ENCODE measurements at regions not wholly inside any gene's neighbourhood (a gene's known extent, or its start where the extent isn't known, plus 50 kb on each side); places are given as distances from the start of the nearest gene placed in this dataset.

- Histone ChIP-seq H3K4me1 (ENCODE audit: control insufficient read depth, insufficient read depth, low read length) (peaks cover 2% of the 10 kb centered on the region; the same call in 1 of the 2 replicates), H2AFZ (replicated peaks; ENCODE audit: low read length, poor library complexity) (no peak overlapping the region), H2BK20ac (ENCODE audit: low read depth, low read length) (no peak overlapping the region), H3K4ac (ENCODE audit: low read depth, low read length) (no peak overlapping the region), H3K18ac (ENCODE audit: low read depth, low read length) (no peak overlapping the region), H3K79me1 (ENCODE audit: low read depth in 1 of 2, low read length in 2 of 2) (no peaks in the 10 kb centered on the region), H3K4me2 (ENCODE audit: low read depth, low read length) (no peak overlapping the region), H3K23ac (ENCODE audit: low read depth, low read length) (no peak overlapping the region), H3K9me3 (ENCODE audit: control insufficient read depth, insufficient read depth, low read length) (no peaks in the 10 kb centered on the region), H2BK15ac (ENCODE audit: low read depth, low read length) (no peak overlapping the region), H2BK5ac (ENCODE audit: low read depth, low read length, poor library complexity, severe bottlenecking) (no peak overlapping the region), H2AK9ac (replicated peaks; ENCODE audit: low read depth, low read length, poor library complexity) (no peak overlapping the region), H4K91ac (ENCODE audit: insufficient read depth, low read depth, low read length) (no peak overlapping the region), H3K27me3 (ENCODE audit: control insufficient read depth, insufficient read depth, low read length) (no peaks in the 10 kb centered on the region), H3K14ac (replicated peaks; ENCODE audit: low read depth, low read length) (no peak overlapping the region), H4K20me1 (ENCODE audit: insufficient read depth, low read length) (no peaks in the 10 kb centered on the region), H2BK120ac (ENCODE audit: low read depth, low read length) (no peak overlapping the region), H3K9ac (ENCODE audit: low read depth, low read length) (no peak overlapping the region), H4K5ac (ENCODE audit: low read depth, low read length) (no peak overlapping the region), H3K27ac (ENCODE audit: insufficient read depth, low read length) (no peak overlapping the region), H3K9me1 (ENCODE audit: insufficient read depth, low read length) (no peaks in the 10 kb centered on the region), H3K56ac (ENCODE audit: extremely low read depth, insufficient read depth, low read length) (no peak overlapping the region), H3K36me3 (ENCODE audit: control insufficient read depth, insufficient read depth, low read length) (no peaks in the 10 kb centered on the region), H2AK5ac (ENCODE audit: low read depth, low read length) (no peak overlapping the region), H4K8ac (ENCODE audit: low read depth in 2 of 2, low read length in 2 of 2) (no peak overlapping the region), H3K4me3 (ENCODE audit: insufficient read depth, low read depth, low read length) (no peak overlapping the region)
- POLR2A ChIA-PET (ENCODE audit: unreplicated experiment) = no interaction called here
- dilution Hi-C loops (cut with HindIII; ENCODE audit: low sequenced_read_pairs, unreplicated experiment) (no loop called here), intact Hi-C loops (cut with micrococcal nuclease) (loop anchor here (10.0 kb wide), 1 partner anchor 185 kb away; no protein-coding TSS in a partner anchor), in situ Hi-C loops (cut with MboI; ENCODE audit: low sequenced_read_pairs) (no loop called here)
- TF ChIP-seq POLR2A (IDR thresholded peaks at IDR 0.05; ENCODE audit: low read depth, low read length) = no peak
- no peak for TF ChIP-seq CHD1 (IDR thresholded peaks at IDR 0.05; ENCODE audit: low read depth, low read length)
- TF ChIP-seq CTCF (conservative IDR thresholded peaks at IDR 0.05; ENCODE audit: low read depth, low read length) = no peak
- no peak for TF ChIP-seq BHLHE40 (IDR thresholded peaks at IDR 0.05; ENCODE audit: low read depth, low read length)
- TF ChIP-seq FOS (IDR thresholded peaks at IDR 0.05; ENCODE audit: low read depth, low read length) = no peak
- no peak for TF ChIP-seq MAFK (IDR thresholded peaks at IDR 0.05; ENCODE audit: low read depth, low read length)
- no peak for TF ChIP-seq MXI1 (IDR thresholded peaks at IDR 0.05; ENCODE audit: borderline replicate concordance, low read depth, low read length)
- TF ChIP-seq RFX5 (IDR thresholded peaks at IDR 0.05; ENCODE audit: low read depth, low read length) = no peak
- no peak for TF ChIP-seq NFE2L2 (IDR thresholded peaks at IDR 0.05; ENCODE audit: low read depth, low read length)
- TF ChIP-seq USF2 (IDR thresholded peaks at IDR 0.05; ENCODE audit: low read depth, low read length) = no peak
- TF ChIP-seq, protein P1, sequence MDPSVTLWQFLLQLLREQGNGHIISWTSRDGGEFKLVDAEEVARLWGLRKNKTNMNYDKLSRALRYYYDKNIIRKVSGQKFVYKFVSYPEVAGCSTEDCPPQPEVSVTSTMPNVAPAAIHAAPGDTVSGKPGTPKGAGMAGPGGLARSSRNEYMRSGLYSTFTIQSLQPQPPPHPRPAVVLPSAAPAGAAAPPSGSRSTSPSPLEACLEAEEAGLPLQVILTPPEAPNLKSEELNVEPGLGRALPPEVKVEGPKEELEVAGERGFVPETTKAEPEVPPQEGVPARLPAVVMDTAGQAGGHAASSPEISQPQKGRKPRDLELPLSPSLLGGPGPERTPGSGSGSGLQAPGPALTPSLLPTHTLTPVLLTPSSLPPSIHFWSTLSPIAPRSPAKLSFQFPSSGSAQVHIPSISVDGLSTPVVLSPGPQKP (IDR thresholded peaks at IDR 0.05; ENCODE audit: borderline replicate concordance, low read depth, low read length) = no peak
- no peak for TF ChIP-seq RAD21 (IDR thresholded peaks at IDR 0.05; ENCODE audit: low read length)
- TF ChIP-seq SMC3 (IDR thresholded peaks at IDR 0.05; ENCODE audit: low read depth, low read length) = no peak
- TF ChIP-seq CEBPB (IDR thresholded peaks at IDR 0.05; ENCODE audit: low read depth, low read length) = no peak
- no peak for TF ChIP-seq MAZ (IDR thresholded peaks at IDR 0.05; ENCODE audit: borderline replicate concordance, low read depth, low read length)
- no peak for TF ChIP-seq RCOR1 (IDR thresholded peaks at IDR 0.05; ENCODE audit: insufficient replicate concordance, low read length)
- CTCF ChIA-PET = interaction anchor here (0.6 to 1.6 kb wide), 2 partner anchors 212 to 568 kb away, joined by 3 to 4 read pairs; no protein-coding TSS in a partner anchor
- no peak for DNase-seq
- no peak for ATAC-seq (ENCODE audit: low read depth)
- no TSS peak for BruUV-seq (replicated peaks)
Measured at GRCh38 chr6:47419621-47420020, 58.0 kb upstream of the CD2AP start.

All from IMR-90 (cell line).